ENCODE measurements at regions not wholly inside any gene's neighbourhood (a gene's known extent, or its start where the extent isn't known, plus 50 kb on each side); places are given as distances from the start of the nearest gene placed in this dataset.

DNA sequence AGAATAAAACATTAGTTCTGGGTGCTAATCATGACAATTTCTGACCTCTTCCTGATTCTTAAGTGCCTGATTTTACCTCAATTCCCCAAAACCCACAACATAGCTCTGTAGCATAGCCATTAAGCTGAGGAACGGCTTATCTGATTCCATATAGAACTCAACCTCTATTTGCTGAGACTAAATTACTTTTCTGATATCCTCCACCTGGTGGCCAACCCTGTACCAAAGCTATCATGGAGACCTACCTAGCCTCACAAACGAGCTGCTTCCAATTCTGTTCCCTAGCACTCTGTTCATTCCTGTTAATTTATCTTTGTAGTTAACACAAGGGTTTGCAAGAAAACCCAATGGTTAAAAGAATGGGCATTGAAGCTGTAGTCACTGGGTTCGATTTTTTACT, 245.2 kb downstream of the PLOD2 start:
- TF ChIP-seq, protein P1, sequence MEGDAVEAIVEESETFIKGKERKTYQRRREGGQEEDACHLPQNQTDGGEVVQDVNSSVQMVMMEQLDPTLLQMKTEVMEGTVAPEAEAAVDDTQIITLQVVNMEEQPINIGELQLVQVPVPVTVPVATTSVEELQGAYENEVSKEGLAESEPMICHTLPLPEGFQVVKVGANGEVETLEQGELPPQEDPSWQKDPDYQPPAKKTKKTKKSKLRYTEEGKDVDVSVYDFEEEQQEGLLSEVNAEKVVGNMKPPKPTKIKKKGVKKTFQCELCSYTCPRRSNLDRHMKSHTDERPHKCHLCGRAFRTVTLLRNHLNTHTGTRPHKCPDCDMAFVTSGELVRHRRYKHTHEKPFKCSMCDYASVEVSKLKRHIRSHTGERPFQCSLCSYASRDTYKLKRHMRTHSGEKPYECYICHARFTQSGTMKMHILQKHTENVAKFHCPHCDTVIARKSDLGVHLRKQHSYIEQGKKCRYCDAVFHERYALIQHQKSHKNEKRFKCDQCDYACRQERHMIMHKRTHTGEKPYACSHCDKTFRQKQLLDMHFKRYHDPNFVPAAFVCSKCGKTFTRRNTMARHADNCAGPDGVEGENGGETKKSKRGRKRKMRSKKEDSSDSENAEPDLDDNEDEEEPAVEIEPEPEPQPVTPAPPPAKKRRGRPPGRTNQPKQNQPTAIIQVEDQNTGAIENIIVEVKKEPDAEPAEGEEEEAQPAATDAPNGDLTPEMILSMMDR (IDR thresholded peaks at IDR 0.05; ENCODE audit: low read depth, low read length, poor library complexity, severe bottlenecking) = no peak
- TF ChIP-seq EZH2phosphoT487 (IDR thresholded peaks at IDR 0.05; ENCODE audit: borderline replicate concordance, low read length) = no peak

Measured in DOHH2 (cell line).